Right cardiac atrium (tissue), 5 donors: ENCODE measurements at regions not wholly inside any gene's neighbourhood (a gene's known extent, or its start where the extent isn't known, plus 50 kb on each side); places are given as distances from the start of the nearest gene placed in this dataset.
"Not testable (repeated sequence)": the region's sequence is repeated elsewhere in the genome, so short reads cannot be mapped to it uniquely, and the experiment has no call there.

Experiments used
- ATAC-seq, 2 donors: fragments of 200-7000 bp; cut with Tn5 transposase; one replicate each; pipeline versions ENCODE4 v1.8.0 to v1.9.1; 2020; ENCODE audit warnings: moderate library complexity in 2 of 2, mild to moderate bottlenecking in 1 of 2
- DNase-seq, 3 donors: peaks; one replicate each; pipeline ENCODE4 v3.0.0-alpha.2; 2020
- H3K27ac ChIP-seq: one replicate; pipeline ENCODE4 v1.5.1; 2013; ENCODE audit warnings: mild to moderate bottlenecking, low read length, control low read depth, moderate library complexity
- H3K27me3 ChIP-seq: one replicate; pipeline ENCODE4 v1.6.1; 2013; ENCODE audit not compliant: control insufficient read depth, insufficient read depth
- H3K4me1 ChIP-seq: one replicate; pipeline ENCODE4 v1.6.1; 2013; ENCODE audit warnings: low read length; ENCODE audit not compliant: control insufficient read depth, insufficient read depth
- H3K4me3 ChIP-seq: one replicate; pipeline ENCODE4 v1.5.1; 2013; ENCODE audit warnings: low read length, control low read depth
- H3K9me3 ChIP-seq: one replicate; pipeline ENCODE4 v1.6.1; 2013; ENCODE audit warnings: low read length; ENCODE audit not compliant: control insufficient read depth
- WGBS: extraction: QIAGEN DNeasy Blood & Tissue Kit; methylation state at CpG from one replicate; pipeline ENCODE4 v1.1.7; 2013; 5-methylcytosine and 5-hydroxymethylcytosine counted together
- intact Hi-C, 4 donors: fragments of 100-400 bp; cut with DNase I; formaldehyde crosslinking; loops; one replicate each; pipeline versions ENCODE4 v1.11.0 to v1.14.0; 2022 to 2023
- donor health status: healthy with polysubstance abuse.
- donor health status: DM: no; HTN: yes; CAD: no.
- donor health status: DM: no; HTN: no; CAD: no.
- donor health status: DM: no; HTN: yes; CAD: no; lungs with severe emphysema.
- donor health status: DM: yes; HTN: yes; CAD: no.

- H3K4me3 ChIP-seq, H3K27me3 ChIP-seq, intact Hi-C loops, H3K9me3 ChIP-seq, H3K4me1 ChIP-seq, H3K27ac ChIP-seq, DNase-seq, ATAC-seq: not testable (repeated sequence)
- WGBS, result 88% methylated on average over 7 of the region's 7 CpGs
Observed at GRCh38 chr3:144620236-144620635, 648.6 kb downstream of the DIPK2A start.

GRCh38 chr3:144622845-144623244 is 651.2 kb downstream of the DIPK2A start:
- Histone ChIP-seq H3K4me3 (no peak overlapping the region), H3K4me1 (no peaks in the 10 kb centered on the region), H3K9me3 (no peaks in the 10 kb centered on the region), H3K27ac (no peak overlapping the region), H3K27me3 (no peaks in the 10 kb centered on the region)
- ATAC-seq (no peak), DNase-seq (no peak)
- intact Hi-C loops, result no loop called here
- WGBS, result 63% methylated on average over 3 of the region's 3 CpGs

GRCh38 chr3:144624656-144625055 is 653.0 kb downstream of the DIPK2A start:
- WGBS, result 68% methylated on average over 2 of the region's 2 CpGs
- intact Hi-C loops, result no loop called here

GRCh38 chr3:144626835-144627234 is 655.2 kb downstream of the DIPK2A start:
- DNase-seq (no peak), ATAC-seq (no peak)
- Histone ChIP-seq H3K27me3 (no peaks in the 10 kb centered on the region), H3K4me3 (no peak overlapping the region), H3K27ac (no peak overlapping the region), H3K4me1 (no peaks in the 10 kb centered on the region), H3K9me3 (no peaks in the 10 kb centered on the region)
- intact Hi-C loops, result no loop called here

More at GRCh38 chr3:144624656-144625055, 653.0 kb downstream of the DIPK2A start:
- H3K9me3 ChIP-seq, result no peaks in the 10 kb centered on the region
- H3K27ac ChIP-seq, result no peak overlapping the region
- no peak for ATAC-seq
- DNase-seq, result no peak
- H3K4me3 ChIP-seq, result no peak overlapping the region
- H3K4me1 ChIP-seq, result no peaks in the 10 kb centered on the region
- H3K27me3 ChIP-seq, result no peaks in the 10 kb centered on the region

GRCh38 chr3:144629381-144629780 is 657.8 kb downstream of the DIPK2A start:
- DNase-seq (no peak), ATAC-seq (no peak)
- intact Hi-C loops, result no loop called here
- Histone ChIP-seq H3K27me3 (no peaks in the 10 kb centered on the region), H3K9me3 (no peaks in the 10 kb centered on the region), H3K27ac (no peak overlapping the region), H3K4me3 (no peak overlapping the region), H3K4me1 (no peaks in the 10 kb centered on the region)
- WGBS, result 90% methylated on average over 4 of the region's 4 CpGs

- H3K9me3 ChIP-seq, result no peaks in the 10 kb centered on the region
- no peaks in the 10 kb centered on the region for H3K4me1 ChIP-seq
- no peak overlapping the region for H3K4me3 ChIP-seq
- H3K27me3 ChIP-seq, result no peaks in the 10 kb centered on the region
- DNase-seq, result no peak
- peak in 1 of 2 donors; percentile 19 for ATAC-seq
- intact Hi-C loops, result no loop called here
- 54% methylated on average over 2 of the region's 2 CpGs for WGBS
- H3K27ac ChIP-seq, result no peak overlapping the region
Observed at GRCh38 chr3:144636833-144637232, 665.2 kb downstream of the DIPK2A start.

- no peaks in the 10 kb centered on the region for H3K4me1 ChIP-seq
- H3K27ac ChIP-seq, result no peak overlapping the region
- DNase-seq, result no peak
- no peaks in the 10 kb centered on the region for H3K9me3 ChIP-seq
- ATAC-seq, result no peak
- no peaks in the 10 kb centered on the region for H3K27me3 ChIP-seq
- no peak overlapping the region for H3K4me3 ChIP-seq
- intact Hi-C loops, result no loop called here
Observed at GRCh38 chr3:144638009-144638408, 666.4 kb downstream of the DIPK2A start.

- H3K27me3 ChIP-seq, result no peaks in the 10 kb centered on the region
- 17% methylated on average over 3 of the region's 3 CpGs for WGBS
Observed at GRCh38 chr3:144643771-144644198, 672.2 kb downstream of the DIPK2A start.

GRCh38 chr3:144645300-144645699 is 673.7 kb downstream of the DIPK2A start:
- ATAC-seq (no peak), DNase-seq (no peak)
- Histone ChIP-seq H3K4me1 (no peaks in the 10 kb centered on the region), H3K4me3 (no peak overlapping the region), H3K9me3 (no peaks in the 10 kb centered on the region), H3K27ac (no peak overlapping the region), H3K27me3 (no peaks in the 10 kb centered on the region)
- intact Hi-C loops, result no loop called here
- 83% methylated on average over 1 of the region's 1 CpG for WGBS

More at GRCh38 chr3:144643771-144644198, 672.2 kb downstream of the DIPK2A start:
- ATAC-seq (peak in 1 of 2 donors; percentile 72), DNase-seq (peak in 2 of 3 donors; percentile 18 to 40)
- no peaks in the 10 kb centered on the region for H3K9me3 ChIP-seq
- H3K4me3 ChIP-seq, result no peak overlapping the region
- H3K4me1 ChIP-seq, result no peaks in the 10 kb centered on the region
- intact Hi-C loops, result no loop called here
- no peak overlapping the region for H3K27ac ChIP-seq

GRCh38 chr3:144650380-144650779 is 678.8 kb downstream of the DIPK2A start:
- ATAC-seq (no peak), DNase-seq (no peak)
- no peaks in the 10 kb centered on the region for H3K4me1 ChIP-seq
- intact Hi-C loops, result no loop called here
- WGBS, result 94% methylated on average over 5 of the region's 5 CpGs
- H3K27ac ChIP-seq, result no peak overlapping the region
- no peaks in the 10 kb centered on the region for H3K9me3 ChIP-seq
- no peaks in the 10 kb centered on the region for H3K27me3 ChIP-seq
- no peak overlapping the region for H3K4me3 ChIP-seq

- no peak overlapping the region for H3K4me3 ChIP-seq
- WGBS, result 76% methylated on average over 2 of the region's 2 CpGs
- DNase-seq (no peak), ATAC-seq (no peak)
- intact Hi-C loops, result no loop called here
- H3K27ac ChIP-seq, result no peak overlapping the region
- H3K27me3 ChIP-seq, result no peaks in the 10 kb centered on the region
- H3K4me1 ChIP-seq, result no peaks in the 10 kb centered on the region
- no peaks in the 10 kb centered on the region for H3K9me3 ChIP-seq
Observed at GRCh38 chr3:144652573-144652972, 681.0 kb downstream of the DIPK2A start.

GRCh38 chr3:144655423-144655822 is 683.8 kb downstream of the DIPK2A start:
- Histone ChIP-seq H3K4me1 (no peaks in the 10 kb centered on the region), H3K27me3 (no peaks in the 10 kb centered on the region), H3K27ac (no peak overlapping the region), H3K4me3 (no peak overlapping the region), H3K9me3 (no peaks in the 10 kb centered on the region)
- intact Hi-C loops, result no loop called here
- 54% methylated on average over 1 of the region's 1 CpG for WGBS
- DNase-seq, result no peak
- no peak for ATAC-seq
